DMS79 treated with DMSO at 0.1 percent for 48 hours (cell line): ENCODE measurements at regions not wholly inside any gene's neighbourhood (a gene's known extent, or its start where the extent isn't known, plus 50 kb on each side); places are given as distances from the start of the nearest gene placed in this dataset.

Source experiments
- DNase-seq: peaks from one replicate; lab custom pipeline; 2025; lab: John Stamatoyannopoulos, UW

DNA sequence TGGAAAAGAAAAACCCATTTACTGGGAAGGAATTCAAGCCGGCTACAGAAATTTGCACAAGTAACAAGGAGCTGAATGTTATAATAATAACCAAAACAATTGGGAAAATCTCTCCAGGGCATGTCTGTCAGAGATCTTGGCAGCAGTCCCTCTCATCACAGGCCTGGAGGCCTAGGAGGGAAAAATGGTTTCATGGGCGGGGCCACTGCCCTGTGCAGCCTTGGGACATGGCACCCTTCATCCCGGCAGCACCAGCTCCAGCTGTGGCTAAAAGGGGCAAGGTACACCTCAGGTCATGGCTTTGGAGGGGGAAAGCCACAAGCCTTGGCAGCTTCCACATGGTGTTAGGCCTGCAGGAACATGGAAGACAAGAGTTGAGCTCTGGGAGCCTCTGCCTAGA lies 513.1 kb upstream of the CNKSR2 start:
- DNase-seq: no peak

DNA sequence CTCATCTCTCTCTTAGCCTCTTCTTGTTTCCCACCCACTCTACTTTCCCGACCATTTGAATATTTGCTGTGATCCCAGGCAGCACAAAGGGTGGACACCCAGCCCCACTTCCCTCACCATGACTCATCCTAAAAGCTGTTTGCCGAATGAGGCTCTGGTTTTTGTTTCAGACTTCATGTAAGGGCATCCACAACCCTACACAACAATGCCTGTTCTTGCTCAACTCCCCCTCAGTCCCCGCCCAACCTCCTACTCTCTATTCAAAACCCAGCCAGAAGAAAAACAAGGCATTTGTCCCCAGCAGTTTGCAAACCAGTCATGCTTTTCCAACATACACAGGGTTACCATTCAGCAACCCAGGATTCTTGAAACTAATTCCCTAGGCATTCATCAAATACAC lies 516.5 kb upstream of the CNKSR2 start:
- DNase-seq: no peak

DNA sequence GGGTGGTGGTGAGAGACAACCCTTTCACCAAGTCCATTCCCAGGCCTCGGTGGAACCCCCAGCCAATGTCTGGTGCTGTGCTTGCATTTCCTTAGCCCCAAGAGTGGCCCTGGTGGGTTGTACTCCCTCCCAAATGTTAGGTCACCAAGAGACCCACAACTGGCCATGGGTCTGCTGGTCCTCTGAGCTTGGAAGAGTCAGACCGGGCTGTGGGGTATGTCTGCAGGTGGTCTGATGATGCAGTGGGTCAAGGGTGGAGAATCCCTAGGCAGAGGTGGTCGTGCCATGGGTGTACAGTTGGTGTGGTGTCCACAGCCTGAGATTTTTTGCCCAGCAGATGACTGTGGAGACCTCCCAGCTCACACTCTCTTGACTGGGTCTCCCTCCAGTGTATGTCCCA lies 535.7 kb upstream of the CNKSR2 start:
- no peak for DNase-seq

DNA sequence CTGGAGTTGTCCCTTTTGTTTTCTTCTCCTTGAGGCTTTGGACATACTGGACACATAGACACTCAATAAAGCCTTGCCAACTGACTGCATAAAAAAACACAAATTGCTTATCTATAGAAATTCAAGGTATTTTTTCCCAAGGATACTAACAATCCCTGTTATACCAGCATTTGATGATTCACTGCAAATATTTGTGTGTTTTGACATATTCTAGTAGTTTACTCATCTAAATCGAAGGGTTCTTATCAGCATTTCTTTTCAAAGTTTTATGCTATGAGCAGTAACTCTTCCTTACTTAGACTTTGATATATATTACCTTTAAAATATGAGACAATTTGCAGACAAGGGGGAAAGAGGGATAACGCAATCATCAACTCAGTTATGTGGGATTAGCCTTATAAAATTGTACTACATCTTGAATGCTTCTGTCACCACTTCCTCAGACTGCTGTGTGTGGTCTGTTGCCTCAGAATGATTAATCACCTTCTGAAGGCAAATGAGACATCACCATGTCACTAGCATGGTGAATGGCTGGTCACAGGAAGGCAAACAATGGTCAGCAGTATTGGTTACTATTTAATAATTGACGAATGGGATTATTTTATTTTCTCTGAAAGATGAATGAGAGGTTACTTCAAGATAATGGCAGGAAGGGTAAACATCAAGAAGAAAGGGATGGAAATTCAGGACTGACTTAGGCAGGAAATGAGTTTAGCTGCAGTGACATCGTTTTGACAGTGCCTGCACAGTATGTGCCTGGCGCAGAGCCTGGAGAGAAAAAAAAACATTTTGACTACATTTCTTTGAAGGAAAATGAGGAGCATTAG lies 544.3 kb upstream of the CNKSR2 start:
- no peak for DNase-seq

DNA sequence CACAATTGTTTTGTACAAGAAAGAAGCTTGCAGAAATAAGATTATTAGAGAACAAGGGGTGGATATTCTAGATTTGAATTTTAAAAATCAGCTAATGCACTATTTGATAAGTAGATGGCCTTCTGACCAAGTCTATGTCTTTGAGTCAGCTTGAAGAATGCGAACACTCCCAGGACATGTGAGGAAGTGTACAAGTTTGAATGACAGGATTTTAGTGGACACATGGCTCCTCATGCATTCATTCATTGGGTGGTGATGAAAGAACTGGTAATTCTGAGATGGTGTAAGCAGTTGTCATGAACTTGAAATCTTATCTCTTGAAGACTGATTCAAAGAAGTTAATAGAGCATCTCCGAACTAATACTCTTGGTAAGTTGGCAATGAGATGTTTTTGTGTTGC lies 548.2 kb upstream of the CNKSR2 start:
- DNase-seq: no peak

DNA sequence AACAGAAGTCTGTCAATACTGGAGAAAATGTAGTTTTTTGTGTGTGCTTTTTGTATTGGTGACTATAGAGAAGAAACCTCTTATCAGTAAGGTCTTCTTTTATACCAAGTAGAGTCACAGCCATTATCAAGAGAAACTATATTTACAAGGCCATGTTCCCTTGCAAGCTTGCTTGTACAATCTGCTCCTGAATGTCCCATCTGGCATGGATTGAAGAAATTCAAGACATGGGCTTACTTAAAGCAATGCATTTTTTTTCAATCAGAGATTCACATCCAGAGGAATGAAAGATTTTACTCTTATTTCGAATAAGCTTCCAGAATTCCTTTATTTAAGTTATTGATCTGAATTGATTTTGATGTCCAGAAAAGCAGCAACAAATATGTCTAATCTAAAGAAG lies 537.3 kb upstream of the RPS6KA3 start:
- DNase-seq: no peak

DNA sequence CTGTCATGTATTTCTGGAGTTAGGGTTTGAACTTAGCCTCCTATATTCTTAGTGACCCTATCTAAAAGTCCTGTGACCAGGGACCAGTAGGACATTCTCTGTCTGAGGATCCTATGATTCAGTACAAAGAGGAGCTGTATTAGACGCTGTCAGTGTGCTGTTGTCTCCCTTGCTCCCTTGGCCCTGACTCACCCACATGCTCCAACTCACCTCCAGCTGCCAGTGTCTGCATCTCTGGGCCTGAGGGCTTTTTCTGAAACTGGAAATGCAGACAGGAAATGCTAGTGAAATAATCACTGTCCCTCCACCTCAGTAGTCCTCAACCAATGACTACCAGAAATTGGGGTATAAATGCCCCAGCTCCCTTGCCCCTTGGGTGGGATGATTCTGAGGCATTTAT lies 535.3 kb upstream of the RPS6KA3 start:
- no peak for DNase-seq

DNA sequence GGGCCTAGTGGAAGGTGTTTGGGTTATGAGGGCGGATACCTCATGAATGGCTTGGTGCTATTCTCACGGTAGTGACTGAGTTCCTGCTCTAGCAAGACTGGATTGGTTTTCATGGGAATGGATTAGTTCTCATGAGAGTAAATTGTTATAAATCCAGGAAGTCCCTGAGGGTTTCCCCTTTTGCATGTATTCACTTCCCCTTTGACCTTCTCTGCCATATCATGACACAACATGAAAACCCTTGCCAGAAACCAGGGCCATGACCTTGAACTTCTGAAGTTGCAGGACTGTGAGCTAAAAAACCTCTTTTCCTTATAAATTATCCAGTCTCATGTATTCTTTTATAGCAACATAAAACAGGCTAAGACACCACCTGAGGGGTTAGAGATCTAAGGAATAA lies 529.7 kb upstream of the RPS6KA3 start:
- DNase-seq: no peak

DNA sequence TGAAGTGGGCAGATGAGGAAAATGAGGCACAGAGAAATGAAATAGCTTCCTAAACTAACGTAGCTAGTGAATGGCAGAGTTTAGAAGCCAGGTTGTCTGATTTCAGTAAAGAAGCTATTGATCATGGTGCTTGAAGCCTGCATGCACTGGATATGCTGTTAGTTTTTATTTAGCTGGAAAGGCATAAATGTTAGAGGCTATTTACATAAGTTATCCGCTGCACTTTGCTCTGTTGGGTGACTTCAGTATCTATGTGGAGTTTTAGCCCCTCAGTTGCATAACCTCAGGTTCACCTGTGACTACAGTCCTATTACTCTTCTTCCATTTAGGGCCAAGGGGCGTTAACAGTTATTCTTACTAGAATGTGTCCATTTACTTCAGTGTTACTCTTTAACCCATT lies 522.4 kb upstream of the RPS6KA3 start:
- no peak for DNase-seq

DNA sequence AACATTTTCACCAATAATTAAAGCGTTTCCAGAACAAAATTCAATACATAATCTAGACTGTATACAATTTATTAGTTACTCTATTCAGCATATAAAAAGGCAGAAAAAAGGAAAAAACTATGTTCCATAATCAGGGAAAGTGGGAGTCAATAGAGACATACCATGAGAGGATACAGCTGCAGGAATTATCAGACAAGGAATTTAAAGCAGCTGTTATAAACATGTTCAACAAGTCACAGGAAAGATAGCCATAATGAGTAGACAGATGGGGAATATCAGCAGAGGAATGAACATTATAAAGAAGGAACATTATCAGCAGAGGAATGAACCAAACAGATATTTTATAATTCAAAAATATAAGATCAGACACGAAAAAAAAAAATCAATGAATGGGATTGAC lies 500.6 kb upstream of the RPS6KA3 start:
- no peak for DNase-seq

DNA sequence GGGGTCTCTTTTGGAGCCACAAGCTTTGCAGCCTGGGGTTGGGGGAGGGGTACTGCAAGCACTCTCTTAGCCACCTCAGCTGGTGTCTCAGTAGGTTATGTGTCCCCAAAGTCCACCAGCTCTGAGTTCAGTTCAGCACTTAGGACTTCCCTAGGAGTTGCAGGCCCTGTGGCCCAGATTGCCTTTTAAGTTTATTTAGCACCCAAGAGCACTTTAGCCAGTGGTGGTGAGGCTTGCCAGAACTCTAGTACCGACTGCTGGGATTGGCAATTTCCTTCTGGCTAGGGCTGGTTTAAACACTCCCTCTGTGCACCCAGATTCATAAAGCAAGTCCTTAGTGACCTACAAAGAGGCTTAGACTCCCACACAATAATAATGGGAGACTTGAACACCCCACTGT lies 489.9 kb upstream of the RPS6KA3 start:
- no peak for DNase-seq

DNA sequence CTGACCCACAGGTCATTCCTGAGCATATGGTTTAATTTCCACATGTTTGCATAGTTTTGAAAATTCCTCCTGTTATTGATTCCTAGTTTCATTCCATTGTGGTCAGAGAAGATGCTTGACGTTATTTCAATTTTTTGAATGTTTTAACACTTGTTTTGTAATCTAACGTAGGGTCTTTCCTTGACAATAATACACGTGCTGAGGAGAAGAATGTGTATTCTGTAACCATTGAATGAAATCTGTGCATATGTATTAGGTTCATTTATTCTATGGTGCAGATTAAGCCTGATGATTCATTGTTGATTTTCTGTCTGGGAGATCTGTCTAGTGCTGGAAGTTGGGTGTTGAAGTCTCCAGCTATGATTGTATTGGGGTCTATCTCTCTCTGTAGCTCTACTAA lies 486.4 kb upstream of the RPS6KA3 start:
- DNase-seq: no peak

DNA sequence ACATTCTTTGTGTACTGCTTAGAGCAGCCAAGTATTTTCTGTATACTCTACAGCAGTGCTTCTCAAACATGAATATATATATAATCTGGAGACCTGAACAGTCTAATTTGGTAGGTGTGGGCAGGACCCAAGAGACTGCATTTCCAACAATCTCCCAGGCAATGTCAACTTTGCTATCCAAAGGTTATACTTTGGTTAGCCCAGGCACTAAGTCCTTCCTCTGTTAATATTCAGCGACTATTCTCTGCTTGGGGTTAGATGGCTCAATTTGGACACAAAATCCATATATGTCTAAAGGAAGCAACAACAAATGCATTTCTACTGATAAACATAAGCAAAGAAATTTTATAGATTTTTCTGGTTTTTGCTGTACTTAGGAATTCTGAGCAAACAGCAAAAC lies 480.0 kb upstream of the RPS6KA3 start:
- no peak for DNase-seq

DNA sequence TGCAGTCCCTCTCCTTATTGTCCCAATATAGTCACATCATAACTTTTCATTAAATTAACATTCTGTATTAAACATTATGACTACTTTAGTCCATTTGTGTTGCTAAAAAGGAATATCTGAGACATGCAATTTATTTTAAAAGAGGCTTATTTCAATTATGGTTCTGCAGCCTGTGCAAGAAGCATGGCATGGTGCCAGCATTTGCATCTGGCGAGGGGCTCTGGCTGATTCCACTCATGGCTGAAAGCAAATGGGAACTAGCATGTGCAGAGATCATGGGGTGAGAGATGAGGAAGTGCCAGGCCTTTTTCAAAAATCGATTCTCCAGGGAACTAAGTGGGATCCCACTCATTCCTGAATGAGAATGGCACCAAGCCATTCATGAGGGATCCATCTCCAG lies 476.3 kb upstream of the RPS6KA3 start:
- DNase-seq: no peak

DNA sequence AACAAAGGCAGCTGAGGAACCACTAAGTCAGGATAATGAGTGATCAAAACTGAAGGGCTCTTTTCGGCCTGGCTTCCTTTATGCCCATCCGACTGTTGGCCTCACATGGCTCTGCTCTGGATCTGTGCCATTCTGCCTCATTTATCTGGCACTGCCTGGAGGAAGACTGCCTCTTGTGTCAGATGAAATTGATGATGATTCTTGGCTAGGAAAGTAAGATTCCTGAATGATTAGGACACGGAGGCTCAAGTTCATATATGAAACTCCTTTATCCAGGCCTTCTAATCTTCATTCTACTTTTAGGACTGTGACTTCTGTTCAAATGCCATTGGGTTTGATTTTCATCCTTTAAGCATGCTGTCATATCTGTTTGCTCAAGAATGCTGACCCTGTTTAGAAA lies 475.4 kb upstream of the RPS6KA3 start:
- DNase-seq: no peak

DNA sequence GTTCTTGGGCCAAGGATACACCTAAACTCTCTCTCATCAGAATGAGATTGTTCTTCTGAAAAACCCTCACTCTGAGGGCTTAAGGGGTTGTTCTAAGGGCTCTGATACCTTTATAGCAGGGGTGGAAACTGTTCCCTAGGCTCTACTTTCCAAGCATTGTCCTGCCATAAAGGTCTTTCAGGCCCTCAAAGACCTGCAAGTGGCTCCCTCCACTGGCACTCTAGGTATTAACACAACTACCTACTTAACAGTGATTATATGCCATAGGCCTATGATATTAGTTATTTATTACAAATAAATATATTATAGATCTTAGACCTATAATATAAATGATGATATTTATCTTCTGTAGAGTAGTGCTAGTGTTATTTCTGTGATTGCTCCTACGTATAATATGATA lies 473.7 kb upstream of the RPS6KA3 start:
- DNase-seq: no peak

DNA sequence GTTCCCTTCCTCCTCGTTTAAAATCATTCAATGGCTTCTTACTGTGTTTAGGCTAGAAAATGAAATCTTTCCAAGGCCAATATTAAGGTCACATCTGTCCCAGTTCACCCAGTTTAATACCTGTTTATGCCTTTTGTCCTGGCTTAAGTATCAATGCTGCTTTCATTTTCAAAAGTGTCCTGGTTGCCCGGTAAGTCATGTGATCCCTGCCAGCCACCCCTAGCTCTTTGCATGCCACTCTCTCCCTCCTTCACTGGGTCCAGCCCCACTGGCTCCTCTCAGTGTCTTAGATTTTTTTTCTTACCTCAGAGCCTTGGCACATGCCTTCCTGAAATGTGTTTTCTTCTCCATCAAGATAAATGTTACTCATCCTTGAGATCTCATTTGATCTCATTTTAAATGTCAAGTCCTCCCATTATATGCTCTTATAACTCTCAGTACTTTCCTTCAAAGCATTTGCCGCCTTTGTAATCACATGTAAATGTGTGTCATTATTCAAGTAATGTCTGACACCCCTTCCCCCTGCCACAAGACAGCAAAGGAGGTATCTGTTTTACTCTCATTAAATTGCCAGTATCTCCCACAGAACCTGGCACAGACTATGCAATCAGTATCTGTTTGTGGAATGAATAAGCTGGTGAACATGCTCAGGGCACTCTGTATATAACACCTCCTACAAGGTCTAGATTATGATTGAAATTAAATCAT lies 472.5 kb upstream of the RPS6KA3 start:
- no peak for DNase-seq

DNA sequence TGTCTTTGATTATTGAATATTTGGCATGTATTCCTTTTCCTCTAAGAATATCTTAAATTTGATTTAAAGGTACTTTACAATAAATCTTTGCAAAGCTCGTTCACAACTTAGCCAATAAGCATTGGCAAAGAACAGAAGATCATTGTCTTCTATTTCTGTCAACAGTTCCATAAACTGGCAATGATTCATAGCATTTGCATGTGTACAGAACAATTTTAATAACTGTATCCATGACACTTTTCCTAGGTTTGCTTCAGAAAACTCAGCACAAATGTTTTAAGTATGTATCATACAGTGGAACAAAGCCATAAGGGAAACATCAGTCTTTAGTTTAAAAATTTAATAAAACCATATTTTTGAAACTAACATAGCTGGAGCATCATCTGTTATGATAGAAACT lies 462.7 kb upstream of the RPS6KA3 start:
- no peak for DNase-seq

DNA sequence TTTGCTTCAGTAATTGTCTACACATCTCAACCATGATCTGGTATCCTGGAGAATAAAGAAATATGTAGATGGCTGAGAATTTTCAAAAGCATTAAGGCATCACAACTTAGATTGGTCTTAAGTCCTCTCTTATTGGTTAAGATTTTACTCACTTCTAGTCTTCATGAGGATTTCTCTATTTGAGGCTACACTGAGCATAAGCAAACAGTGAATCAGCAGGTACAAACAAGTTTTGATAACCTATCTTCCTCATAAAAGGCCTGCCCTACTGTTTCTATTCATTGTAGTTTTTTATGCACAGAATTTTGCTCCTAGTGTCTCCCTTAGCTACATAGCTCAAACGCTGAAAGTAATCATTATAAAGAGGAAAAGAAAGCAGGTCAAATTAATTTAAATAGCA lies 460.7 kb upstream of the RPS6KA3 start:
- no peak for DNase-seq

DNA sequence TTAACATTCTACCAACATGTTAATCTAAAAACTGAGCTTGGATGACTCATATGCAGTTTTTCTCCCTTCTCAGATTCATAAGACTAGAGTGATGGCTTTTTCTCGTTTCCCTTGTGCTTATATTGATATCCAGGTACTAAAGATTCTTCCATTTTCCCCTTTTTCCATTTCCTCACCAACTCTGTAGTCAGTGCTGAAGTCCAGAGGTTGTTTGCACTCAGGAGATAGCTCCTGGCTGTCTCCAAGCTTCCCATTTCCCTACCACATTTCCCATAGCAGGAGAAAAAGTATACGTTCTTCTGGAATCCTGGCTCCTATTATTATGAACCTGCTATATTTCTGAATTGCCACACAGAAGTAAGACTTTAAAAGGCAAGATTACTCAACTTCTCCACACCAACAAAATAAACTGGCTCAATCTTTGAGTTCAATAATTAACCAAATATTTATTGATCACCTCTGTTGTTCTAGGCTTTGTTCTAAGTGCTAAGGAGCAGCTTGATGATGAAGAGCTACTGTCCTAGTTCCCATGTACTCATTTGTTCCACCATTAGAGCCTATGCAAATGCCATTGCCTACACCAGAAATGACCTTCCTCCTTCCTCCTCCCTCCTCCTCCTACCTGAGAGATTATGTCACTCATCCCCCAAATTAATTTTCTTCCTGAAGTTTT lies 454.4 kb upstream of the RPS6KA3 start:
- DNase-seq: no peak

DNA sequence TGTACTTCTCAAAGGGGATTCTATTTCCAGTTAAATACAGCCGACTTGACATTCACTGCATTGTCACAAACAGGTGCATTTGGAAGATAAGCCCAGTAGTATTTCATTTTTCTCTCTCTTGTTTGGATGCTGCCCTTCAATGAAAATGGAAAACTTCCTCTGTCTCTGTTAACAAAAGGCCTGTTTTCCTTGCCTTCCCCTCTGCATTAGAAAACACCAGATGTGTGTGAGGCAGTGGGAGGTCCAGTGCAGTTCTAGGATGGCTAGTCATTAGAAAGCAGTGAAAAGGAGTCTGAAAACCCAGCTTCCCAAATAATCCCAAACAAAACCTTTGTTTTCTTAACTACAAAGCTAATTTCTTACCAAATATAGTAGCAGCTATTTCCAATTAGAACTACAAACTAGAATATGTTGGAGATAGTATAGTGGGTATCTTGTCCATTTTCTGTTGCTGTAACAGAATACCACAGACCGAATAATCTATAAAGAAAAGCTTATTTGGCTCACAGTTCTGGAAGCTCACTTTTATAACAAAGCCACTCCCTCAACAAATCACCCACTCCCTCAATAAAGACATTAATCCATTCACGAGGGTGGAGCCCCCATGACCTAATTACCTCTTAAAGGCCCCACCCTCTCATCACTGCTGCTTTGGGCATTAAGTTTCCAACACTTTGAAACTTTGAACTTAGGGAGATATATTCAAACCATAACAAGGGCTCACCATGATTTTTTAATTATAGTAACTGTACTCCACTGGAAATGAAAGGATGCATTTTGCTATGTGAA lies 452.1 kb upstream of the RPS6KA3 start:
- DNase-seq: no peak

DNA sequence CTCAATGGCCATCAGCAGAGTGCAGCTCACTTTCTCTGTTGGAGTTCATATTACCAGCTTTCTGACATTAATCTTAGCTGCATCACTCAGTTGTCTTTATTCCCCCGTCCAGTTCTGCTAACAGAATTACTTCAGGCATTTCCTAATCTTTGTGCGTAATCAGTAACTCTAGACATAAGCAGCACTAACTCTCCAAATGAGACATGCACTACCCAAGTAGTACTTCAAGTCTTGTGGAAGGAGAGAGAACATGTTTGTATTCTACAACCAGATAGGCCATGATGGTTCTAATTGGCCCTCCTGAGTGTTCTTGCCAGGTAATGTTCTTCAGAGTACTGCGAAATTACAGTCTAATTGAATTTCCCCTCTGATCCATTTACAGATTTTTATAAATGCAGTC lies 448.5 kb upstream of the RPS6KA3 start:
- DNase-seq: no peak
